ENCODE measurements at regions not wholly inside any gene's neighbourhood (a gene's known extent, or its start where the extent isn't known, plus 50 kb on each side); places are given as distances from the start of the nearest gene placed in this dataset.

- TF ChIP-seq POLR2A (IDR thresholded peaks at IDR 0.05) (no peak), POLR2AphosphoS5 (IDR thresholded peaks at IDR 0.05) (no peak), CTCF (IDR thresholded peaks at IDR 0.05) (no peak)
Observed at GRCh38 chr22:19577422-19577966, 53.3 kb upstream of the CLDN5 start.
